HepG2 (cell line): ENCODE measurements at regions not wholly inside any gene's neighbourhood (a gene's known extent, or its start where the extent isn't known, plus 50 kb on each side); places are given as distances from the start of the nearest gene placed in this dataset.

Experiments used
- ATAC-seq: fragments of 200-7000 bp; cut with Tn5 transposase; 3 replicates; pipeline ENCODE4 v1.9.1; 2020; ENCODE audit warnings: mild to moderate bottlenecking, moderate library complexity
- BruUV-seq: library from RNA; stranded (reverse); fragments of 400-500 nt; replicated peaks from 2 replicates; lab custom pipeline; 2021; lab: Mats Ljungman, UMichigan
- CTCF ChIA-PET: fragments of 300-600 bp; formaldehyde crosslinking; extraction: SDS; loops from one replicate; lab custom pipeline; 2021; ENCODE audit warnings: low total read pairs, inconsistent platforms, low intra/inter-chr PET ratio; lab: Yijun Ruan, JAX
- POLR2A ChIA-PET: fragments of 350-600 bp; sonication (Branson Sonifier 250); formaldehyde crosslinking; loops from one replicate; lab custom pipeline; 2020; ENCODE audit warnings: antibody characterized with exemption, inconsistent platforms; lab: Yijun Ruan, JAX
- DNase-seq: peaks from one replicate; pipeline ENCODE4 v3.0.0-alpha.2; 2015; ENCODE audit warnings: low spot score
- FAIRE-seq: peaks from 3 replicates; lab custom pipeline; 2011; peaks lifted over from hg19 to GRCh38; lab: Jason Lieb, UNC
- H2AFZ ChIP-seq: one replicate; pipeline ENCODE4 v1.6.1; 2011; ENCODE audit warnings: low read length, inconsistent platforms
- H3K27ac ChIP-seq: fragments of 300-600 bp; 3 replicates; pipeline ENCODE4 v1.8.0; 2011; ENCODE audit warnings: mixed run types, mild to moderate bottlenecking, mixed read lengths, low read length, inconsistent platforms; ENCODE audit not compliant: insufficient read depth; ENCODE audit errors: extremely low read length
- H3K27me3 ChIP-seq, 2 experiments: fragments of 200-600 bp in 1 of 2; 2 replicates in 1 of 2; 3 replicates in 1 of 2; pipeline versions ENCODE4 v1.6.0 to v1.8.0; 2011; ENCODE audit warnings: low read length in 2 of 2, mild to moderate bottlenecking in 2 of 2, moderate library complexity in 2 of 2, inconsistent platforms in 1 of 2; ENCODE audit not compliant: insufficient read depth in 2 of 2, control insufficient read depth in 1 of 2
- H3K36me3 ChIP-seq, 2 experiments: fragments of 200-600 bp in 1 of 2; replicated peaks in 1 of 2; 2 replicates in 1 of 2; 3 replicates in 1 of 2; pipeline versions ENCODE4 v1.5.1 to v1.8.0; 2011; ENCODE audit warnings: low read length in 2 of 2, inconsistent platforms in 1 of 2; ENCODE audit not compliant: insufficient read depth in 2 of 2, control insufficient read depth in 1 of 2
- H3K4me1 ChIP-seq: 2 replicates; pipeline ENCODE4 v1.5.1; 2012; ENCODE audit warnings: low read length, inconsistent platforms; ENCODE audit not compliant: insufficient read depth
- H3K4me2 ChIP-seq: 2 replicates; pipeline ENCODE4 v1.6.0; 2011; ENCODE audit warnings: low read depth, low read length, inconsistent platforms
- H3K4me3 ChIP-seq, 3 experiments: fragments of 200-600 bp in 1 of 3; sonication (generic), shearing (Covaris generic) in 1 of 3; replicated peaks in 1 of 3; 2 replicates each; pipeline ENCODE4 v1.5.1; 2011 to 2016; ENCODE audit warnings: low read length in 3 of 3, inconsistent platforms in 2 of 3, low read depth in 2 of 3, mild to moderate bottlenecking in 2 of 3, control low read depth in 1 of 3, mixed read lengths in 1 of 3; ENCODE audit not compliant: insufficient read depth in 1 of 3
- H3K79me2 ChIP-seq: one replicate; pipeline ENCODE4 v1.6.1; 2011; ENCODE audit warnings: low read length, inconsistent platforms; ENCODE audit not compliant: insufficient read depth
- H3K9ac ChIP-seq: 2 replicates; pipeline ENCODE4 v1.6.0; 2011; ENCODE audit warnings: mild to moderate bottlenecking, low read depth, low read length, inconsistent platforms; ENCODE audit not compliant: insufficient read depth
- H3K9me3 ChIP-seq: 2 replicates; pipeline ENCODE4 v1.5.1; 2012; ENCODE audit warnings: mild to moderate bottlenecking, low read length
- H4K20me1 ChIP-seq: 2 replicates; pipeline ENCODE4 v1.6.0; 2011; ENCODE audit warnings: inconsistent platforms, mild to moderate bottlenecking, low read length, moderate library complexity; ENCODE audit not compliant: insufficient read depth
- PITX1 ChIP-seq: sonication (generic); formaldehyde crosslinking; IDR thresholded peaks from 2 replicates; pipeline ENCODE4 v1.5.1; 2020; ENCODE audit warnings: mild to moderate bottlenecking, missing genetic modification reagents
- ZNF121 ChIP-seq: sonication (generic); formaldehyde crosslinking; IDR thresholded peaks from 2 replicates; pipeline ENCODE4 v1.5.0; 2020; ENCODE audit warnings: mild to moderate bottlenecking, missing genetic modification reagents
- ZNF331 ChIP-seq: sonication (generic); formaldehyde crosslinking; IDR thresholded peaks from 2 replicates; pipeline ENCODE4 v1.4.0; 2020; ENCODE audit warnings: missing genetic modification reagents
- ZNF547 ChIP-seq: sonication (generic); formaldehyde crosslinking; IDR thresholded peaks from 2 replicates; pipeline ENCODE4 v1.5.1; 2020; ENCODE audit warnings: mild to moderate bottlenecking, missing genetic modification reagents
- ZNF737 ChIP-seq: sonication (generic); formaldehyde crosslinking; IDR thresholded peaks from 2 replicates; pipeline ENCODE4 v1.5.0; 2020; ENCODE audit warnings: missing genetic modification reagents, mild to moderate bottlenecking, borderline replicate concordance
- ZNF773 ChIP-seq: sonication (generic); formaldehyde crosslinking; IDR thresholded peaks from 2 replicates; pipeline ENCODE4 v1.4.0; 2020; ENCODE audit warnings: missing genetic modification reagents, borderline replicate concordance
- WGBS: methylation state at CpG from one replicate; pipeline ENCODE4 v1.1.6; 2017; ENCODE audit warnings: low lambda C conversion rate; 5-methylcytosine and 5-hydroxymethylcytosine counted together
- in situ Hi-C: cut with HindIII; loops from 2 replicates; pipeline ENCODE4 v1.10.0; 2017; ENCODE audit warnings: low pct_unique_long_range_greater_than_20kb; ENCODE audit not compliant: extremely low pct_ligation_motif_present
- intact Hi-C: fragments of 100-400 bp; cut with micrococcal nuclease; formaldehyde crosslinking; loops from one replicate; pipeline ENCODE4 v1.10.0; 2022; ENCODE audit not compliant: unreplicated experiment
- TF ChIP-seq, protein P1 (sequence below): sonication (generic); formaldehyde crosslinking; IDR thresholded peaks from 2 replicates; pipeline ENCODE4 v1.4.0; 2020; ENCODE audit warnings: missing genetic modification reagents
- TF ChIP-seq, protein P2 (sequence below): sonication (generic); formaldehyde crosslinking; IDR thresholded peaks from 2 replicates; pipeline ENCODE4 v1.4.0; 2020; ENCODE audit warnings: mild to moderate bottlenecking, missing genetic modification reagents
- TF ChIP-seq, protein P3 (sequence below): conservative IDR thresholded peaks from 2 replicates; pipeline ENCODE4 v1.6.1; 2018; ENCODE audit warnings: missing genetic modification reagents

GRCh38 chr3:104555728-104556127 lies 811.0 kb upstream of the ALCAM start:
- Histone ChIP-seq H3K27me3 (no peaks in the 10 kb centered on the region), H3K79me2 (no peaks in the 10 kb centered on the region), H3K4me1 (no peaks in the 10 kb centered on the region), H3K27ac (no peak overlapping the region), H4K20me1 (no peaks in the 10 kb centered on the region), H2AFZ (no peak overlapping the region), H3K9me3 (no peaks in the 10 kb centered on the region), H3K36me3 (no peaks in the 10 kb centered on the region), H3K9ac (no peak overlapping the region), H3K4me3 (no peak overlapping the region), H3K4me2 (no peak overlapping the region)
- no peak for ATAC-seq
- CTCF ChIA-PET: no interaction called here
- intact Hi-C loops: no loop called here
- POLR2A ChIA-PET: no interaction called here
- no peak for DNase-seq
- no peak for FAIRE-seq
- BruUV-seq: no TSS peak
- WGBS: 0% methylated on average over 1 of the region's 1 CpG
- in situ Hi-C loops: no loop called here
- TF ChIP-seq ZNF737 (CRISPR knock-in tag) (no peak), PITX1 (no peak), ZNF547 (CRISPR knock-in tag) (no peak), ZNF331 (CRISPR knock-in tag) (no peak), ZNF773 (CRISPR knock-in tag) (no peak), ZNF121 (no peak)
- TF ChIP-seq, protein P1, sequence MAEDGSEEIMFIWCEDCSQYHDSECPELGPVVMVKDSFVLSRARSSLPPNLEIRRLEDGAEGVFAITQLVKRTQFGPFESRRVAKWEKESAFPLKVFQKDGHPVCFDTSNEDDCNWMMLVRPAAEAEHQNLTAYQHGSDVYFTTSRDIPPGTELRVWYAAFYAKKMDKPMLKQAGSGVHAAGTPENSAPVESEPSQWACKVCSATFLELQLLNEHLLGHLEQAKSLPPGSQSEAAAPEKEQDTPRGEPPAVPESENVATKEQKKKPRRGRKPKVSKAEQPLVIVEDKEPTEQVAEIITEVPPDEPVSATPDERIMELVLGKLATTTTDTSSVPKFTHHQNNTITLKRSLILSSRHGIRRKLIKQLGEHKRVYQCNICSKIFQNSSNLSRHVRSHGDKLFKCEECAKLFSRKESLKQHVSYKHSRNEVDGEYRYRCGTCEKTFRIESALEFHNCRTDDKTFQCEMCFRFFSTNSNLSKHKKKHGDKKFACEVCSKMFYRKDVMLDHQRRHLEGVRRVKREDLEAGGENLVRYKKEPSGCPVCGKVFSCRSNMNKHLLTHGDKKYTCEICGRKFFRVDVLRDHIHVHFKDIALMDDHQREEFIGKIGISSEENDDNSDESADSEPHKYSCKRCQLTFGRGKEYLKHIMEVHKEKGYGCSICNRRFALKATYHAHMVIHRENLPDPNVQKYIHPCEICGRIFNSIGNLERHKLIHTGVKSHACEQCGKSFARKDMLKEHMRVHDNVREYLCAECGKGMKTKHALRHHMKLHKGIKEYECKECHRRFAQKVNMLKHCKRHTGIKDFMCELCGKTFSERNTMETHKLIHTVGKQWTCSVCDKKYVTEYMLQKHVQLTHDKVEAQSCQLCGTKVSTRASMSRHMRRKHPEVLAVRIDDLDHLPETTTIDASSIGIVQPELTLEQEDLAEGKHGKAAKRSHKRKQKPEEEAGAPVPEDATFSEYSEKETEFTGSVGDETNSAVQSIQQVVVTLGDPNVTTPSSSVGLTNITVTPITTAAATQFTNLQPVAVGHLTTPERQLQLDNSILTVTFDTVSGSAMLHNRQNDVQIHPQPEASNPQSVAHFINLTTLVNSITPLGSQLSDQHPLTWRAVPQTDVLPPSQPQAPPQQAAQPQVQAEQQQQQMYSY (CRISPR knock-in tag): no peak
- TF ChIP-seq, protein P2, sequence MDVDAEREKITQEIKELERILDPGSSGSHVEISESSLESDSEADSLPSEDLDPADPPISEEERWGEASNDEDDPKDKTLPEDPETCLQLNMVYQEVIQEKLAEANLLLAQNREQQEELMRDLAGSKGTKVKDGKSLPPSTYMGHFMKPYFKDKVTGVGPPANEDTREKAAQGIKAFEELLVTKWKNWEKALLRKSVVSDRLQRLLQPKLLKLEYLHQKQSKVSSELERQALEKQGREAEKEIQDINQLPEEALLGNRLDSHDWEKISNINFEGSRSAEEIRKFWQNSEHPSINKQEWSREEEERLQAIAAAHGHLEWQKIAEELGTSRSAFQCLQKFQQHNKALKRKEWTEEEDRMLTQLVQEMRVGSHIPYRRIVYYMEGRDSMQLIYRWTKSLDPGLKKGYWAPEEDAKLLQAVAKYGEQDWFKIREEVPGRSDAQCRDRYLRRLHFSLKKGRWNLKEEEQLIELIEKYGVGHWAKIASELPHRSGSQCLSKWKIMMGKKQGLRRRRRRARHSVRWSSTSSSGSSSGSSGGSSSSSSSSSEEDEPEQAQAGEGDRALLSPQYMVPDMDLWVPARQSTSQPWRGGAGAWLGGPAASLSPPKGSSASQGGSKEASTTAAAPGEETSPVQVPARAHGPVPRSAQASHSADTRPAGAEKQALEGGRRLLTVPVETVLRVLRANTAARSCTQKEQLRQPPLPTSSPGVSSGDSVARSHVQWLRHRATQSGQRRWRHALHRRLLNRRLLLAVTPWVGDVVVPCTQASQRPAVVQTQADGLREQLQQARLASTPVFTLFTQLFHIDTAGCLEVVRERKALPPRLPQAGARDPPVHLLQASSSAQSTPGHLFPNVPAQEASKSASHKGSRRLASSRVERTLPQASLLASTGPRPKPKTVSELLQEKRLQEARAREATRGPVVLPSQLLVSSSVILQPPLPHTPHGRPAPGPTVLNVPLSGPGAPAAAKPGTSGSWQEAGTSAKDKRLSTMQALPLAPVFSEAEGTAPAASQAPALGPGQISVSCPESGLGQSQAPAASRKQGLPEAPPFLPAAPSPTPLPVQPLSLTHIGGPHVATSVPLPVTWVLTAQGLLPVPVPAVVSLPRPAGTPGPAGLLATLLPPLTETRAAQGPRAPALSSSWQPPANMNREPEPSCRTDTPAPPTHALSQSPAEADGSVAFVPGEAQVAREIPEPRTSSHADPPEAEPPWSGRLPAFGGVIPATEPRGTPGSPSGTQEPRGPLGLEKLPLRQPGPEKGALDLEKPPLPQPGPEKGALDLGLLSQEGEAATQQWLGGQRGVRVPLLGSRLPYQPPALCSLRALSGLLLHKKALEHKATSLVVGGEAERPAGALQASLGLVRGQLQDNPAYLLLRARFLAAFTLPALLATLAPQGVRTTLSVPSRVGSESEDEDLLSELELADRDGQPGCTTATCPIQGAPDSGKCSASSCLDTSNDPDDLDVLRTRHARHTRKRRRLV (CRISPR knock-in tag): no peak
- TF ChIP-seq, protein P3, sequence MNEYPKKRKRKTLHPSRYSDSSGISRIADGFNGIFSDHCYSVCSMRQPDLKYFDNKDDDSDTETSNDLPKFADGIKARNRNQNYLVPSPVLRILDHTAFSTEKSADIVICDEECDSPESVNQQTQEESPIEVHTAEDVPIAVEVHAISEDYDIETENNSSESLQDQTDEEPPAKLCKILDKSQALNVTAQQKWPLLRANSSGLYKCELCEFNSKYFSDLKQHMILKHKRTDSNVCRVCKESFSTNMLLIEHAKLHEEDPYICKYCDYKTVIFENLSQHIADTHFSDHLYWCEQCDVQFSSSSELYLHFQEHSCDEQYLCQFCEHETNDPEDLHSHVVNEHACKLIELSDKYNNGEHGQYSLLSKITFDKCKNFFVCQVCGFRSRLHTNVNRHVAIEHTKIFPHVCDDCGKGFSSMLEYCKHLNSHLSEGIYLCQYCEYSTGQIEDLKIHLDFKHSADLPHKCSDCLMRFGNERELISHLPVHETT: no peak
